ENCODE measurements at regions not wholly inside any gene's neighbourhood (a gene's known extent, or its start where the extent isn't known, plus 50 kb on each side); places are given as distances from the start of the nearest gene placed in this dataset.

GRCh38 chr7:10212649-10213048 lies 761.0 kb upstream of the PHF14 start:
- H3K27me3 ChIP-seq (ENCODE audit: low read depth): no peaks in the 10 kb centered on the region
- H3K36me3 ChIP-seq: no peaks in the 10 kb centered on the region
- H3K4me3 ChIP-seq: no peak overlapping the region
- TF ChIP-seq, protein P1, sequence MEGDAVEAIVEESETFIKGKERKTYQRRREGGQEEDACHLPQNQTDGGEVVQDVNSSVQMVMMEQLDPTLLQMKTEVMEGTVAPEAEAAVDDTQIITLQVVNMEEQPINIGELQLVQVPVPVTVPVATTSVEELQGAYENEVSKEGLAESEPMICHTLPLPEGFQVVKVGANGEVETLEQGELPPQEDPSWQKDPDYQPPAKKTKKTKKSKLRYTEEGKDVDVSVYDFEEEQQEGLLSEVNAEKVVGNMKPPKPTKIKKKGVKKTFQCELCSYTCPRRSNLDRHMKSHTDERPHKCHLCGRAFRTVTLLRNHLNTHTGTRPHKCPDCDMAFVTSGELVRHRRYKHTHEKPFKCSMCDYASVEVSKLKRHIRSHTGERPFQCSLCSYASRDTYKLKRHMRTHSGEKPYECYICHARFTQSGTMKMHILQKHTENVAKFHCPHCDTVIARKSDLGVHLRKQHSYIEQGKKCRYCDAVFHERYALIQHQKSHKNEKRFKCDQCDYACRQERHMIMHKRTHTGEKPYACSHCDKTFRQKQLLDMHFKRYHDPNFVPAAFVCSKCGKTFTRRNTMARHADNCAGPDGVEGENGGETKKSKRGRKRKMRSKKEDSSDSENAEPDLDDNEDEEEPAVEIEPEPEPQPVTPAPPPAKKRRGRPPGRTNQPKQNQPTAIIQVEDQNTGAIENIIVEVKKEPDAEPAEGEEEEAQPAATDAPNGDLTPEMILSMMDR (IDR thresholded peaks at IDR 0.05): no peak
- intact Hi-C loops (cut with DNase I): no loop called here
- no peak overlapping the region for H3K27ac ChIP-seq
- no peak for DNase-seq
- no peak for ATAC-seq
- H3K4me1 ChIP-seq: no peaks in the 10 kb centered on the region
- H3K9me3 ChIP-seq: peaks cover 5% of the 10 kb centered on the region

DNA sequence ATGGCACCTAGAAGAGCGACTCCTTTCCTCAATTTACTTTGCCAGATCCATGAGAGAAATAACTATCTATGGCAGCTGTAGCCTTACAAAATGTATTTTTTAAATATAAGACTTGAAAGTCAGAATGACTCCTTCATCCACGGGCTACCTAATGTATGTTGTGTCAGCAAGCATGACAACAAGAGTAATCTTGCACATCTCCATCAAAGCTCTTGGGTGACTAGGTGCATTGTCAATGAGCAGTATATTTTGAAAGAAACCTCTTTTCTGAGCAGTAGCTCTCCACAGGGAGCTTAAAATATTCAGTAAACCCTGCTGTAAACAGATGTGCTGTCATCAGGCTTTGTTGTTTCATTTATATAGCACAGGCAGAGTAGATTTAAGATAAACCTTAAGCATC lies 757.2 kb upstream of the PHF14 start:
- TF ChIP-seq, protein P1 (IDR thresholded peaks at IDR 0.05): no peak
- no peak overlapping the region for H3K4me3 ChIP-seq
- H3K9me3 ChIP-seq: peaks cover 5% of the 10 kb centered on the region
- no peaks in the 10 kb centered on the region for H3K36me3 ChIP-seq
- no peaks in the 10 kb centered on the region for H3K4me1 ChIP-seq
- no peak overlapping the region for H3K27ac ChIP-seq
- intact Hi-C loops (cut with DNase I): no loop called here
- ATAC-seq (no peak), DNase-seq (no peak)
- H3K27me3 ChIP-seq (ENCODE audit: low read depth): no peaks in the 10 kb centered on the region

DNA sequence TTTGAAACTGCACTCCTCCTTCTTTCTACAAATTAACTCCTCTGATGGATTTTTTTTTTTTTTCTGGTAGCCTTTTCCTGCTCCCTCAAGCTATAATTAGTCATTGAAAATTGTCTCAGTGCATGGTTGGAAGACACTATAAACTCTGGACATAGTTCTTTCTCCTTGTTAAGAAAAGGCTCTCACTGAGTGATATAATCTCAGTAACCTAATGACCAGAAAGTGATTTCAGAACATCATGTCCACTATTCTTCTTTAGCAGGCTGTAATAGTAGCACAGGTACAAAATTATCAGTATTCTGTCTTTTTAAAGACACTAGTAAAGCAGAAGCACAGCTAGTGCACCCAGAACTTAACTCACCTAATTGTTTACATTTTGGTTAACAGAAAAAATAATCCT lies 752.6 kb upstream of the PHF14 start:
- Histone ChIP-seq H3K27ac (no peak overlapping the region), H3K4me3 (no peak overlapping the region), H3K36me3 (no peaks in the 10 kb centered on the region), H3K27me3 (ENCODE audit: low read depth) (no peaks in the 10 kb centered on the region), H3K4me1 (no peaks in the 10 kb centered on the region), H3K9me3 (no peaks in the 10 kb centered on the region)
- TF ChIP-seq, protein P1 (IDR thresholded peaks at IDR 0.05): no peak
- DNase-seq (no peak), ATAC-seq (no peak)
- intact Hi-C loops (cut with DNase I): no loop called here

GRCh38 chr7:10222976-10223375 lies 750.7 kb upstream of the PHF14 start:
- TF ChIP-seq, protein P1 (IDR thresholded peaks at IDR 0.05): no peak
- ATAC-seq: no peak
- H3K4me1 ChIP-seq: no peaks in the 10 kb centered on the region
- H3K27me3 ChIP-seq (ENCODE audit: low read depth): no peaks in the 10 kb centered on the region
- intact Hi-C loops (cut with DNase I): no loop called here
- no peak for DNase-seq
- H3K4me3 ChIP-seq: no peak overlapping the region
- no peaks in the 10 kb centered on the region for H3K36me3 ChIP-seq
- H3K9me3 ChIP-seq: no peaks in the 10 kb centered on the region
- H3K27ac ChIP-seq: no peak overlapping the region

GRCh38 chr7:10225275-10225674 lies 748.4 kb upstream of the PHF14 start:
- ATAC-seq: no peak
- intact Hi-C loops (cut with DNase I): no loop called here
- H3K36me3 ChIP-seq: no peaks in the 10 kb centered on the region
- no peak overlapping the region for H3K27ac ChIP-seq
- no peak overlapping the region for H3K4me3 ChIP-seq
- no peaks in the 10 kb centered on the region for H3K9me3 ChIP-seq
- H3K27me3 ChIP-seq (ENCODE audit: low read depth): no peaks in the 10 kb centered on the region
- no peaks in the 10 kb centered on the region for H3K4me1 ChIP-seq
- DNase-seq: no peak
- TF ChIP-seq, protein P1 (IDR thresholded peaks at IDR 0.05): no peak

- H3K27ac ChIP-seq: no peak overlapping the region
- H3K4me3 ChIP-seq: no peak overlapping the region
- ATAC-seq: no peak
- TF ChIP-seq, protein P1 (IDR thresholded peaks at IDR 0.05): no peak
- DNase-seq: no peak
- no peaks in the 10 kb centered on the region for H3K27me3 ChIP-seq (ENCODE audit: low read depth)
- peaks cover 8% of the 10 kb centered on the region for H3K4me1 ChIP-seq
- intact Hi-C loops (cut with DNase I): no loop called here
- no peaks in the 10 kb centered on the region for H3K9me3 ChIP-seq
- H3K36me3 ChIP-seq: no peaks in the 10 kb centered on the region
Measured at GRCh38 chr7:10237306-10237705, 736.4 kb upstream of the PHF14 start.

All from lower lobe of right lung (tissue), 2 donors.